Skin epidermis (tissue), 12 donors: ENCODE measurements at regions not wholly inside any gene's neighbourhood (a gene's known extent, or its start where the extent isn't known, plus 50 kb on each side); places are given as distances from the start of the nearest gene placed in this dataset.

Experiments used
- H3K27ac ChIP-seq, 21 experiments: fragments of 200-600 bp; sonication (generic) in 11 of 21; one replicate each; pipeline ENCODE4 v1.5.0; 2020; ENCODE audit warnings: mild to moderate bottlenecking in 3 of 21, inconsistent platforms in 2 of 21, moderate library complexity in 2 of 21
- H3K4me3 ChIP-seq, 7 experiments: fragments of 200-600 bp; sonication (generic) in 2 of 7; one replicate each; pipeline ENCODE4 v1.5.0; 2020; ENCODE audit warnings: inconsistent platforms in 2 of 7, mild to moderate bottlenecking in 2 of 7, moderate library complexity in 1 of 7

- Histone ChIP-seq H3K4me3 (no peak overlapping the region), H3K27ac (no peak overlapping the region)
Observed at GRCh38 chr4:29151584-29151983, 1568.6 kb upstream of the PCDH7 start.

GRCh38 chr4:29153642-29154041 is 1566.5 kb upstream of the PCDH7 start:
- Histone ChIP-seq H3K27ac (no peak overlapping the region), H3K4me3 (no peak overlapping the region)

GRCh38 chr4:29175291-29175690 is 1544.9 kb upstream of the PCDH7 start:
- Histone ChIP-seq H3K27ac (no peak overlapping the region), H3K4me3 (no peak overlapping the region)

GRCh38 chr4:29199025-29199424 is 1521.1 kb upstream of the PCDH7 start:
- no peak overlapping the region for H3K27ac ChIP-seq
- H3K4me3 ChIP-seq = no peak overlapping the region

GRCh38 chr4:29199485-29199884 is 1520.7 kb upstream of the PCDH7 start:
- no peak overlapping the region for H3K27ac ChIP-seq
- H3K4me3 ChIP-seq = no peak overlapping the region

- H3K27ac ChIP-seq = no peak overlapping the region
- no peak overlapping the region for H3K4me3 ChIP-seq
Observed at GRCh38 chr4:29213020-29213419, 1507.1 kb upstream of the PCDH7 start.

GRCh38 chr4:29220761-29221160 is 1499.4 kb upstream of the PCDH7 start:
- H3K27ac ChIP-seq = no peak overlapping the region

GRCh38 chr4:29224911-29225310 is 1495.3 kb upstream of the PCDH7 start:
- Histone ChIP-seq H3K4me3 (no peak overlapping the region), H3K27ac (no peak overlapping the region)

More at GRCh38 chr4:29220761-29221160, 1499.4 kb upstream of the PCDH7 start:
- no peak overlapping the region for H3K4me3 ChIP-seq

GRCh38 chr4:29240641-29241040 is 1479.5 kb upstream of the PCDH7 start:
- H3K27ac ChIP-seq = no peak overlapping the region
- no peak overlapping the region for H3K4me3 ChIP-seq

GRCh38 chr4:29243054-29243453 is 1477.1 kb upstream of the PCDH7 start:
- H3K4me3 ChIP-seq = no peak overlapping the region
- H3K27ac ChIP-seq = no peak overlapping the region

GRCh38 chr4:29243851-29244250 is 1476.3 kb upstream of the PCDH7 start:
- no peak overlapping the region for H3K4me3 ChIP-seq
- no peak overlapping the region for H3K27ac ChIP-seq

GRCh38 chr4:29259556-29259955 is 1460.6 kb upstream of the PCDH7 start:
- no peak overlapping the region for H3K27ac ChIP-seq
- H3K4me3 ChIP-seq = no peak overlapping the region

GRCh38 chr4:29262986-29263385 is 1457.2 kb upstream of the PCDH7 start:
- H3K4me3 ChIP-seq = no peak overlapping the region
- H3K27ac ChIP-seq = no peak overlapping the region

- Histone ChIP-seq H3K27ac (no peak overlapping the region), H3K4me3 (no peak overlapping the region)
Observed at GRCh38 chr4:29276150-29276549, 1444.0 kb upstream of the PCDH7 start.

- no peak overlapping the region for H3K27ac ChIP-seq
- H3K4me3 ChIP-seq = no peak overlapping the region
Observed at GRCh38 chr4:29277381-29277780, 1442.8 kb upstream of the PCDH7 start.

GRCh38 chr4:29278585-29278984 is 1441.6 kb upstream of the PCDH7 start:
- no peak overlapping the region for H3K4me3 ChIP-seq
- no peak overlapping the region for H3K27ac ChIP-seq

GRCh38 chr4:29289118-29289517 is 1431.1 kb upstream of the PCDH7 start:
- H3K27ac ChIP-seq = no peak overlapping the region
- H3K4me3 ChIP-seq = no peak overlapping the region

GRCh38 chr4:29295280-29295679 is 1424.9 kb upstream of the PCDH7 start:
- H3K27ac ChIP-seq = no peak overlapping the region
- H3K4me3 ChIP-seq = no peak overlapping the region

- H3K27ac ChIP-seq = no peak overlapping the region
- no peak overlapping the region for H3K4me3 ChIP-seq
Observed at GRCh38 chr4:29304595-29304994, 1415.6 kb upstream of the PCDH7 start.

GRCh38 chr4:29307256-29307655 is 1412.9 kb upstream of the PCDH7 start:
- no peak overlapping the region for H3K27ac ChIP-seq
- no peak overlapping the region for H3K4me3 ChIP-seq

GRCh38 chr4:29307755-29308154 is 1412.4 kb upstream of the PCDH7 start:
- no peak overlapping the region for H3K27ac ChIP-seq
- no peak overlapping the region for H3K4me3 ChIP-seq

GRCh38 chr4:29309050-29309449 is 1411.1 kb upstream of the PCDH7 start:
- Histone ChIP-seq H3K4me3 (no peak overlapping the region), H3K27ac (no peak overlapping the region)

GRCh38 chr4:29310252-29310651 is 1409.9 kb upstream of the PCDH7 start:
- no peak overlapping the region for H3K27ac ChIP-seq
- no peak overlapping the region for H3K4me3 ChIP-seq
